ENCODE measurements at regions not wholly inside any gene's neighbourhood (a gene's known extent, or its start where the extent isn't known, plus 50 kb on each side); places are given as distances from the start of the nearest gene placed in this dataset.

DNA sequence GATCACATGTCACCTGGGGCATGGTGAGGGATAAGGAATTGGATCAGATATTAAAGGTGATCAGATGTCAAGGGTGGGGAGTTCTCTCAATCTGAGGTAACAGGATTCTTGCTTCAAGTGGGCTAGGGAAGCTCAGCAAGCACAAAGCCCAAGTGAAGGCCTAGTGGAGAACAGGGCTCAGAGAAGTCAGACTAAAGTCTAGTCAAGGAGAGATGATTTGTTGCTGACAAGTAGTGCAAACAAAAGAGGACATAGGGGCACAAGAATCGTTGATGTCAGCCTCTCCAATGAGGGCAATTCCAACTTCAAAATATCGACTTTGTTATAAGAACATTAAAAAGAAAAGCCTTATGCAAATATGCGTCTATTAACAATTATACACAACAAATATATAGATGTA lies 852.8 kb upstream of the CELF2 start:
- TF ChIP-seq EZH2 (IDR thresholded peaks at IDR 0.05; ENCODE audit: insufficient read depth, poor library complexity, severe bottlenecking) (no peak), EZH2phosphoT487 (IDR thresholded peaks at IDR 0.05; ENCODE audit: insufficient read depth, low read depth) (no peak)
